ENCODE measurements at regions not wholly inside any gene's neighbourhood (a gene's known extent, or its start where the extent isn't known, plus 50 kb on each side); places are given as distances from the start of the nearest gene placed in this dataset.

GRCh38 chr11:11039208-11039965 is 181.5 kb upstream of the ZBED5 start:
- no peak for DNase-seq (ENCODE audit: low spot score)

GRCh38 chr11:11038782-11039181 is 180.9 kb upstream of the ZBED5 start:
- DNase-seq (ENCODE audit: low spot score) = no peak

- no peak for DNase-seq (ENCODE audit: low spot score)
Measured at GRCh38 chr11:11038352-11038751, 180.5 kb upstream of the ZBED5 start.

- DNase-seq (ENCODE audit: low spot score) = no peak
Measured at GRCh38 chr11:11036848-11037732, 179.2 kb upstream of the ZBED5 start.

- DNase-seq (ENCODE audit: low spot score) = no peak
Measured at GRCh38 chr11:11036185-11036847, 178.5 kb upstream of the ZBED5 start.

GRCh38 chr11:11035331-11035730 is 177.5 kb upstream of the ZBED5 start:
- no peak for DNase-seq (ENCODE audit: low spot score)

- no peak for DNase-seq (ENCODE audit: low spot score)
Measured at GRCh38 chr11:11034476-11034875, 176.6 kb upstream of the ZBED5 start.

- DNase-seq (ENCODE audit: low spot score) = no peak
Measured at GRCh38 chr11:11032066-11032465, 174.2 kb upstream of the ZBED5 start.

GRCh38 chr11:11029027-11029426 is 171.2 kb upstream of the ZBED5 start:
- no peak for DNase-seq (ENCODE audit: low spot score)

- no peak for DNase-seq (ENCODE audit: low spot score)
Measured at GRCh38 chr11:11028017-11028692, 170.3 kb upstream of the ZBED5 start.

GRCh38 chr11:11027288-11027687 is 169.4 kb upstream of the ZBED5 start:
- DNase-seq (ENCODE audit: low spot score) = no peak

GRCh38 chr11:11025087-11025486 is 167.2 kb upstream of the ZBED5 start:
- no peak for DNase-seq (ENCODE audit: low spot score)

GRCh38 chr11:11022125-11022730 is 164.4 kb upstream of the ZBED5 start:
- DNase-seq (ENCODE audit: low spot score) = no peak

- DNase-seq (ENCODE audit: low spot score) = no peak
Measured at GRCh38 chr11:11021563-11021962, 163.7 kb upstream of the ZBED5 start.

GRCh38 chr11:11020747-11021149 is 162.9 kb upstream of the ZBED5 start:
- no peak for DNase-seq (ENCODE audit: low spot score)

- DNase-seq (ENCODE audit: low spot score) = no peak
Measured at GRCh38 chr11:11020219-11020726, 162.4 kb upstream of the ZBED5 start.

- DNase-seq (ENCODE audit: low spot score) = no peak
Measured at GRCh38 chr11:11016943-11017342, 159.1 kb upstream of the ZBED5 start.

GRCh38 chr11:11016068-11016467 is 158.2 kb upstream of the ZBED5 start:
- no peak for DNase-seq (ENCODE audit: low spot score)

GRCh38 chr11:11011617-11012016 is 153.8 kb upstream of the ZBED5 start:
- DNase-seq (ENCODE audit: low spot score) = no peak

GRCh38 chr11:11010624-11011127 is 152.8 kb upstream of the ZBED5 start:
- no peak for DNase-seq (ENCODE audit: low spot score)

- DNase-seq (ENCODE audit: low spot score) = no peak
Measured at GRCh38 chr11:11009179-11009578, 151.3 kb upstream of the ZBED5 start.
